ENCODE measurements at regions not wholly inside any gene's neighbourhood (a gene's known extent, or its start where the extent isn't known, plus 50 kb on each side); places are given as distances from the start of the nearest gene placed in this dataset.

DNA sequence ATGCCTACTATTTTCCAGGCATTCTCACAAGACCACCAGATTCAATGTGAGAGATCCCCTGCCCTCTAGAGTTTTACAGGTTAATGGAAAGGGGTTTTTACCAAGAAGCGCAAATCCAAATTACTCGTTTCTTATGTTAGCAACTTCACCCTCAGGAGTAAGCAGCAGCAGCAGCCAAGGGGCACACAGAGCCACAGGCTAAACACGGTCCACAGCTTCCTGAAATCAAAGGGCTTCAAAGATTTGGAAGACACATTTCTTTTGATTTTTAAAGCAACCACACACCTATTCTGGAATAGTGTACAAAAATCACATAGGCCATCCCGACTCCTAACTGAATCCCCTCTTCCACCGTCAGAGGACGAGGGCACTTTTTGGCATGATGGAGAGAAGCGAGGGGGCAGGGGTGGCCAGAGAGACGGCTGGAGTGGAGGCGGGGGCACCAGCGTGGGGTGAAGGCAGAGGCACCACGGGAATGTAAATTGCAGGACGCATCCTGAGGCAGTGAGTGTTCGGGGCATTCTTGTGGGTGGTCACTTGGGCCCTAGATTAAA, 107.0 kb downstream of the ARF6 start:
- peak; percentile 28 for DNase-seq

DNA sequence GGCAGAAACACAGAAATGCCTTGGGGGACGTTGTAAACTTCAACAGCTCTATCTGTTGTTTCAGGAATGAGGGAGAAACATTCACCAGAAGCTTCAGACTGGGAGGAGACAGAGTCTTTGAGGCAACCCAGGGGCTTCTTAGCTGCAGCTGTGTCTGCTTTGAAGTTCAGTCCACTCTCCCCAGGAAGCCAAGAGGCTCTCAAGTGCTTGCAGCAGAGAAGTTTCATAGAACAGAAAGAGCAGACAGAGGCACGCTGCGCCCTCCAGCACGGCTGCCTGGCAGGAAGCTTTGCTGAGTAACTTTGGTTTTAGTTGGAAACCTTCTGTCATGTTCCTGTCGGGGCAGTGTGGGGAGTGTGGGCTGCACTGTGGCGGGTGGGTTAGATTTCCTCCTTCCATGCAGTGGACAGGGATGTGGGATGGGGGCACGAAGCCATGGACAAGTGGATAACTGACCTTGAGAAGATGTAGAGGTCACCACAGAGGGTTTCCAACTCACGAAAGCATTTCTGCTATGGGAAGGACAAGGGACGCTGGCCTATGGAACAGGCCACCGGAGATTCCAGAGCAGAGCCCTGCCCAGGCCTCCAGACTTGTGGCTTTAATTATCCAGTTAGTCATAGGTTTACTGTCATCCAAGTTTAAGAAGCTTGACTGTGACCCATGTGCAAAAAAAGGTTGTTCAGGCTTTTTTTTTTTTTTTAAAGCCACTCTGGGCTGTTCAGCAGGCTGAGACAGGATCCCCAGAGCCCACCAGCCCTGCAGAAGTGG, 107.7 kb downstream of the ARF6 start:
- peak; percentile 77 for DNase-seq

DNA sequence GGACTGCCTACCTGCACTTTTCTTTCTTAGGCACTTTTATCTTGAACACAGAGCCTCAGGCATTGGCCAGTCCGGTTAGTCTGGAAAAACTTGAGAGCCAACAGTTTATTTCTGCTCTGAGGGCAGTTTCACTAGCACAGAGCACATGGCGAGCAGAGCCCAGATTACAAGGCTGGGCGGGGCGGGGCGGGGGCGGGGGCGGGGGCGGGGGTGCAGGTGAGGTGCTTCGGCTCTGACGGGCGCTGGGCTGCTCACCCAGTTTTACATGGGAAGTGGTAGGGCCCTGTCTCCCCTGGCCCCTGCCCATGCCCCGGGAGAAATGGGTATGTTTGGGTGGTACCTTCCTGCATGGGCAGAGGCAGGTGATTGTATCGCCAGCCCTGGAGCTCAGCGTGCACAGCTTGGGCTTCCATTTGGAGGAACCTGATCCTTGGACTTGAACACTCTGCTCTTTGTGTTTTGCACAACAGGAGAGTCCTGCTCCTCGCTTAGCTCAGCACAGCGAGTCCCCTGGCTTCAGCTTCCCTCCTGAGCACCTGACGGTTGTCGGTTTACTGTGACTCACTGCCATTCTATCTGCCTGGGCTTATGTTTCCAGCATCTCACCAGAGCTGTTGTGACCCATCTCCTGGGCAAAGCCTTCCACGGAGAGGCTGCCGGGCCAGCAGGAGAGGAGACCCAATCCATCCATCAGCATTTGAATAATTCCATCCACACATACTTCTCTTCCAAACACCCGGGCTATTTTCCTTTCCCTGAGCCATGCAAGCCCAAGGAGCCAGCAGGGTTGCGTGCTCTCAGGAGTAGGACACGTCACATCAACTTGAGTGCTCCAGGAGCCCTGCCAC, 108.5 kb downstream of the ARF6 start:
- peak; percentile 68 for DNase-seq

DNA sequence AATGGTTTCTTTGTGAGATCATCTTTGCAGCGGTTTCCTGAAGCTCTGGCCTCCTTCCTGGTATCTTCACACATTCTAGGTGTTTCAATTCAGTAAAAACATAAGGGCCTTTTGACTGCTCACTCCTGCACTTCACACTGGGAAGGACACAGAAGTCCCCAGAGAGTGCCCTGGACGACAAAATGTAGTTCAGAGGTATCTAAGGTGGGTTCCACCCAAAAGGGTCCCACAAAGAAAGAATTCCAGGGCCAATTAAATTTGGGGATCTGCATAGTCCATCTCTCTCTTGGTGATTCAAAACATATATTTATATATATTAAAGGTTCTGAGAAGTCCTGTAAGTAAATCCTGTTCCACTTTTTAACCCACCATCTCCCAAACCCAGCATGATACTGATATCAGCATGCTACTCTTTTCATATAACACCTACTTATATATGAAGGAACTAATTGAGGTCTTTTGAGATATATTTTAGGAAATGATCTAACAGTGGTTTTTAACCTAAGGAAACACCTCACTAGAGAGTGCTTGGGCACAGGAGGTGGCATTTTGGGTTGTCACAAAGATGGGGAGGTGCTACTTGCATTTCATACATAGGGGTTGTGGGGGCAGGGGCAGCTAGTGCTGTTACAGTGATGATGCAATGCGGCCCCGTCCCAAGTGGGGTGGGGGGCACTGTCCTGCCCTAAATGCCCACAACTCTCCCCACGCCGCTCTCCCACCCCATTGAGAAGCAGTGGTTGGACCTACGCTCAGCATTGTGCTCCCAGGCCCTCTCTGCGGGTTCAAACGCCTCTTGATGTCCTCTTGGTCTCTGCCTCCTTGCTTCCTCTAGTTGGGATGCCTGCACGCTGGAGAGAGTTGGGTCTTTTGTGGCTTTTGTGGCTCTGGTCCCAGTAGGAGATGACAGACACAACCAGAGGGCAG, 109.4 kb downstream of the ARF6 start:
- DNase-seq: peak; percentile 43

DNA sequence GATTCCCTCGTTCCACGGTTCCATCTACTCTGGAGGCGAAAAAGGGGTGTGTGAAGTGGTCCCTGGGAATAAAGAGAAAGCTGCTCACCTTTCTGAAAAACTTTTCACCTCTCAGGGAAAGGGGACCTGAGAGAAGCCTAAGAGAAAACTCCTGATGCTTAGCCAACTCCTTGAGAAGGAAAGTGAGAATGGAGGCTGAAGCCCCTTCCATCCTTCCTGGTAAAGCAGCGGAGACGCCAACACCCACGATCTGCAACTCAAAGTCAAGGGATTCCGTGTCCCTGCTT, 110.0 kb downstream of the ARF6 start:
- DNase-seq: no peak

DNA sequence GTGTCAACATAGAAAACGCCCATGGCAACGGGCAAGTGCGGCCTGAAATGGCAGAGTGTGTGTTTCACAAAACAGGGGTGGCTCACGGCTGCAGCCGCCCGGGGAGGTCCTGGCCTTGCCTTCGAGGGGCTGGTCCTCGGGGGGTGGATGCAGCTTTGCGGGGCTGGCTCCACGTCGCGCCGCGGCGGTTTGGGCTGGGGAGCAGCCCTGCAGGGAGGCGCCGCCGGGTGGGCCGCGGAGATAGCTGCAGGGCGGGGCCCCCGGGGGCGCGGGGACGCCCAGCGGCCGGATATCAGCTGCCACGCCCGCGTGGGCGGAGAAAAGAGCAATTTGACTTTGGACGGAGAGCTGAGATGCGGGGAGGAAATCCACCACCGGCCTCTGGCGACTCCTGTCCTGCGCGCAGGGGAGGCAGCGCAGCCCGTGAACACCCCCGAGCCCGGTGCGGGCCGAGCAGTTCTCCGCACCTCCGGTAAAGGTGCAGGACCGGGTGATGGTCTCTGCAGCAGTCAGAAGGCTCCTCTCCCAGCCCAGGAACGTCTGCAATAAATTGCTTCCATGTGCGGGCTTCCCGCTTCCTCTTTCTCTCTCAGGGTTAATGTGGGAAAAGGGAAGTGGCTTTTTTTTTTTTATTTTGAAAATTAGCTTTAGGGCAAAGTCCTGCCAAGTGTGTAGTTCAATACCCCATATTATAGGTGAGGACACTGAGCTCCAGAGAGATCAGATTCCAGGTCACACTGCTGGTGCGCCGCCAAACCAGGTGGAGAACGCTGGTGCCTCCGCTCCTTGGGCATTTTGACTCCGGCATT, 110.5 kb downstream of the ARF6 start:
- peak; percentile 97 for DNase-seq

DNA sequence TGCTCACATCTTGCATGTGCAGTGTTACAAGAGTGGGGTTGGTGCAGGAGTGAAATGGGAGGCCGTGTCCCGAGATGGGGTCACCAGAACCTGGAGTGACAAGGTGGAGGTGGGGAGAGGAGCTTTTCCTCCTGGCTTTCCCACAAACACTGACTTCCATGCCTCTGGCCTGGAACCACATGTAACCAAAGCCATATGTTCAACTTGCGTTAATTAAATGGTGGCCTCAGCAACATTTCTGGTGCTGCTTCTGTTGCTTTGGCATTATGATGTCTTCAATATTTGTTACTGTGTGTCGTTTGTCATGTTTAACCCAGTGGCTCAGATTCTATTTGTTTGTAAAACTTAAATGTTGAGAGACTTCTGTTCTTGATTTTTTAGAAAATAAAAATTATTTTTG, 110.2 kb downstream of the VCPKMT start:
- DNase-seq: no peak

DNA sequence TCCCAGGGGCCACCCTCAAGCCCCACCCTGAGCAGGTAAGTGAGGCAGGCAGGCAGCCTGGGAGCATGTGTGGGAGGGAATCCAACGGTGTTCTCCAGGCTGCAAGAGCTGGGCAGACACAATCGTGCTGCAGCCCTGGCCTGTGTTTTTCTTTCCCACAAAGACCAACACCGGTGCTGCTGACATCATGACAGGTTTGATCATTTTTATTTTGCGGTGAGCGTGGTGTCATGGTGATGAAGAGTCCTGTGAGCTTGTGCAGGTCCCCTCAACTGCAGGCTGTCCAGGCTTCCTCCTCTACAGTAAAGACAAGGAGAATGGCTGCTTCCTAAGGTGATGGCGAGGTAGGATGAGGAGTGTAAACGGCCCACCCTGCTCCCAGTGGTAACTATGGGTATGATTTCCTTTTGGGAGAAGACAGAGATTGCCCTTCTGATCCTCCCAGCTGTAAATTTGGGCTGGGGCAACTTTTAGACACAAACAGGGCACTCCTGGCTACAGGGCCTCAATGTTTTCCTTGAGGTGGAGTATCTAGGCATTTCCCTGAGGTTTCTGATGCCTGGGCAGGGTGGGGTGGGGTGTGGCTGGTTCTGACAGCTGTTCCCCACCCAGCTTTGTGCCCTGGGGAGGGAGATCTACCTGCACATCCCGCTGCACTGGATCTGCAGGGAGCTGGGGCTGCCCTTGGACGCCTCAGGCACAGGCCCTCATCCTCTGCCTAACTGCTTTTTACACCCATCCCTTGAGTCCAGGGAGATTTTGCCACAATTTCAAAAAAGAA, 109.1 kb downstream of the VCPKMT start:
- DNase-seq: no peak

DNA sequence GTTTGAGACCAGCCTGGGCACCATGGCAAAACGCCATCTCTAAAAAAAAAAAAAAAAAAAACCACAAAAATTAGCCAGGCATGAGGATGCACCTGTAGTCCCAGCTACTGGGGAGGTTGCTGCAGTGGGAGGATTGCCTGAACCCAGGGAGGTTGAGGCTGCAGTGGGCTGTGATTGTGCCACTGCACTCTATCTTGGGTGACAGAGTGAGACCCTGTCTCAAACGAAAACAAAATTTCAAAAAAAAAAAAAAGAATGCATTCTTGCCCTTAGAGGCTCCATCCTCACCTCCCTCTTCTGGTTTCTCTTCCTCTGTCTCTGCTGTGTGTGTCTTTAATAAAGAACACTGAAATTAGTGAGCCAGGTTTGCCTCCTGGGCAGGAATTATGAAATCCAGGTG, 107.8 kb downstream of the VCPKMT start:
- no peak for DNase-seq

DNA sequence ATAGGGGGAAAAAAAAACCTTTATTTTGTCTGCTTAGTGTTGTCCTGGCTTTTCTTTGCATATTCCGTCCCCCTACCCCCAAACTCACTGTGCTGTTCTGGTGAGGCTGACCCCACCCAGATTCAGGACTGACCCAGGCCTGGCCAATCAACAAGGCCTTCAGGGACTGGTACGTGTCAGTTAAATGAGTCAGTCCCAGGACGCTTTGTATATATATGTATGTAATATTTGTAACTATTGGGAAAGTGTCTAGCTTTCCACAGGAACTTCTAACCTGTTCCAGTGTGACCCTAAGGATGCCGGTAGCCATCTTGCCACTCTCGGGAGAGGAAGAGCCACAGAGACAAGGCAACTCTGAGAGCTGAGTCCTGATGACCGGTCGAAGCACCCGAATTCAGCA, 107.4 kb downstream of the VCPKMT start:
- DNase-seq: no peak

DNA sequence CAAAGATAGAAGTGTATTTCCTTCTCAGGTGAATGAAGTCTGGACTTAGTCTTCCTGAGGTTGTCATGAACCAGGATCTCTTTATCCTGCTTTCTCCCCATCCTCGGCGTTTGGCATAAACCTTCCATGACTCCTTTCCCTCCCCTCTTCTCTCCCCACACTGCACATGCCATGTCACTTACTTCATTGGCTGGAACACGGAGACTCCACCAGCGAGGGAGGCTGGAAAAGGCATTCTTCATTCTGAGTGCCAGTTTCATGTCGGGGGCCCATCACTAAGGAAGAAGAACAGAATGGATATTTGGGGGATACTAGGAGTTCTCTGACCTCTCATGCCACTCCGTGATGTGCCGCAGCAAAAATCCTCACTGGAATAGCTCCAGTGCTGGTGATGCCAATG, 105.6 kb downstream of the VCPKMT start:
- DNase-seq: no peak

DNA sequence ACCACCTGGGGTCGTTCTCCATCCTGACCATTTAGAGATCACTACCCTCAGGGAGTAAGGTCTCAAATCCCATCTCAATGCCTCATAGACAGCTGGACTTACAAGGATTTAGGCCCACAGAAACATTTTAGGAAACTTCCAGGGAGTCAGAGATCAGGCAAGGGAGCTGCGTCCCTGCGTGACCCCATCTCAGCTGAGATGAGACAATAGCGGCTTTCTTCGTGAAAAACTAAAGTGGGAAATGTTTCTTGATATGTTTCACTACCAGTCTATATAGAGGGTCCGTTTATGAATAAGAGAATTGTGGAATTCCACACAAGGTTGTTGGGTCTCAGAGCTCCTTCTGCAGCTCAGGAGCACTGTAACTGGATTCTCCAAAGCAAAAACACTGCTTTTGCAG, 105.1 kb downstream of the VCPKMT start:
- DNase-seq: no peak

DNA sequence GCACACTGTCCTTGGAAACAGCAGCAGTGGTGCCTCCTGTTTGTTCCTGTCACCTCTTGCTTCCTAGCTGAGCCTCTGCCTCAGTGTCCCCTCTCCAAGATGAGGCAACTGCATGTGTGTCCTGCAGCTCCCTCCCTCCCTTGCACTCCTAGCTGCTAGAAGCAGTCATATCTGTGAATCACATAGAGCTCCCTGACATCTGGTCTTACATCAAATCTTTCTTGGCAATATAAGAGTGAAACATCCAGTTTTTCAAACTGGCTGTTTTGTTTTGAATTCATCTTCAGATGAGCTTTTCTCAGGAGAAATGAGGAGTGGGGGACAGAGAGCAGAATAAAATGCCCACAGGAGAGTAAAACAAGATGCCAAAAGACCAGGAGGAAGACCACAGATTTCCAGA, 103.7 kb downstream of the VCPKMT start:
- no peak for DNase-seq

DNA sequence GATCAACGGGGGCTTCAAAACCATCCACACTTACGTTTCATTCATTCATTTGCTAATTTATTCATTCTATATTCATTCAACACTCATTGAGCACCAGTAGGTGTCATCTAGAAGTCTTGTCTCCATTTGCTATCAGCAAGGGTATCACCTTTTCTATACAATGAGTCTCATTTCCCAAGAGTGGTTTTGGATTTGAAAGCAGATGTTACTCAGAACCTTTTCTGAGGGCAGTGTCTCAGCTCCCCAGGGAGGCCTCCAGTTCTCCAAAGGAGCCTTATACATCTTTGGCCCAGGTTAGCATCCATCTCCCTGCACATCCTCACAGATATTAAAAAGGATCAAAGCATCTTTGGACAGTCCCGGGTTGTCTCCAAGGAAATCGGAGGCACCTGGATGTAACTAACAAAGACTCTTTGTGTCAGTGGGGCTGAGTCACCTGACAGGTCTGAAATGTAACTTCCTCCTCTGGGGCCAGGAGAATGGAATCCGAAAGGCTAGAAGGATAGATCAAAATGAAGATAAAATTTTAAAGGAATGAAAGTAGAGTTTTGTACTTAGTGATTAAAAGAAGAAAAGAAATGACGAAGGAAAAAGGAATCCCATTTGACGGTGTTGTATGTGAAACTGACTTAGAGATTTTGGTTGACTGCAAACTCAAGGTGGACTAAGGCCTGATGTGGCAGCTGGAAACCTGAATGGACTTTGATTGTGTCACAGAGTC, 103.0 kb downstream of the VCPKMT start:
- no peak for DNase-seq

DNA sequence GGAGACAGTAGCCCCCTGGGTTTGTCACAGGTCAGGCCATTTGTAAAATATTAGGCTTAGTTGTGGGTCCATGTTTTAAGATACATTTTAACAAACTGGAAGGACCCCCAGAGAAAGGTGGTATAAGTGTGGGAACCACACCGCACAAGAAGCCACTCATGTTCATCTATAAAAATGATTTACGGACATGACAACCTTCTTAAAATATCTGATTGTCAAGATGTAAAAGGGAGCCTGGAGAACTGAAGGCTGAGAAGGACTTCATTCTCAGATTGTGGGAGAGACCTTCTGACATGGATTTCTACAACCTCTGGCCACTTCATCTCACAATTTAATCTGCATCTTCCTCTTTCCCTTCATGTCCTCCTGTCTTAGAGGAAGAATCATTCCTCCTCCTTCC, 102.4 kb downstream of the VCPKMT start:
- no peak for DNase-seq

DNA sequence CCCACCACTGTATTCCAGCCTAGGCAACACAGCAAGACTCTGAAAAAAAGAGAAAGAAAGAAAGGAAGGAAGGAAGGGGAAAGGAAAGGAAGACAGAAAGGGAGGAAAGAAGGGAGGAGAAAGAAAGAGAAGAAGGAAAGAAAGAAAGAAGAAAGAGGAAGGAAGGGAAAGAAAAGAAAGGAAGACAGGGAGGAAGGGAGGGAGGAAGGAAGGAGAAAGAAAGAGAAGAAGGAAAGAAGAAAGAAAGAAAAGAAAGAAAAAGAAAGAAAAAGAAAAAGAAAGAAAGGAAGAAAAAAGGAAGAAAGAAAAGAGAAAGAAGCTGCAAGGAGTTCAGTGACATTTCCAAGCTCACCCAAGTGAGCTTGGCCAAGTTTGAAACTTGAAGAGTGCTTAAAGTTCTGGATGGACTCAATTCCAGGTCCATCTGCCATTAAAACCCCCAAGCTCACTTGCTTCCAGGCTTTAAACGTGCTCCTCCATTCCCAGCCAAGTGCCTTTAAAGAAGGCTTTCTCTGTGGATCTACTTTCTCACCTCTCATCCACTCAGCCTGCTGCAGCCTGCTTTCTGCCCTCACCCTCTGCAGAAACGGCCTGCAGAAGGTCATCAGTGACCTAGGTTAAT, 101.5 kb downstream of the VCPKMT start:
- DNase-seq: no peak

DNA sequence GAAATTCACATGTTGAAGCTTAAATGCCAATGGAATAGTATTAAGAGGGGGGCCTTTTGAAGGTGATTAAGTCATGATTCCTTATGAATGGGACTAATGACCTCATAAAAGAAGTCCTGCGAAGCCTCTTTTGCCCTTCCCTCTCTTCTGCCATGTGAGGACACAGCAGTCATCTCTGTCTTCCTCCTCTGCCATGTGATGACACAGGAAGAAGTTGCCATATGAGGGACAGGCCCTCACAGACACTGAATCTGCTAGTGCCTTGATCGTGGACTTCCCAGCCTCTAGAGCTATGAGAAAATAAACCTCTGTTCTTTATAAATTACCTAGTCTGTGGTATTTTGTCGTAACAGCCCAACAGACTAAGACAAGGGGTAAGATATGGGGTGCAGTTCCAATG, 100.7 kb downstream of the VCPKMT start:
- no peak for DNase-seq

DNA sequence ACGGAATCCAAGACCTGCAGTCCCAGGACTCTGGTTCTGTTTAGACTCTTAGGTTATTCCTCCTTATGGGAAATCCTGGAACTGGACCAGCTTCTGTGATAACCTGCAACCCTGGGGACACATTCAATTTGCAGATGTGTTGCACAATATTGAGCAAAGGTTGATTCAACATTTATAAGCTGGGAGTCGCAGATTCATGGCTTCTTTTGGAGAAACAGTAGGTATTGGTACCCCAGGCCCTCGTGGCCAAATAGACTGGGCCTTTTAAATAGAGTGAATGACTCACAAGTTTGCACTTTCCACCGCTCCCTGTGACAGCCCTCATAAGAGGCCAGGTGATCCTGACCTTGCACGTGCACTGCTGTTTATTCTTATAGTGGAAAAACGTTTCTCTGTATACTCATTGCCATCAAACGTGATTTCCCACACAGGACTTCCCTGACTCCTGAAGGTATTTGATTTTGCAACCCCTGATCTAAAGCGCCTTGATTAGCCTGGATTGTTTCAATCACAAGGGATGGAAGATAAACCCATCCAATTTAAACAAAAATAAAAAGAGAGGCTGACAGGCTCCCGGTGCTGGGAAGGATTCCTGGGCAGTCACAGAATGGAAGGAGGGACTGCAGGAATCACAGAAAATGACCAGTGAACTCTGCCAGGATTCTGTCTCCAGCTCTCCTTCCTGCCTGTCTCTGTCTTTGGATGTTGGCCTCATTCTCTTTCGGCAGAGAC, 98.0 kb downstream of the VCPKMT start:
- no peak for DNase-seq

DNA sequence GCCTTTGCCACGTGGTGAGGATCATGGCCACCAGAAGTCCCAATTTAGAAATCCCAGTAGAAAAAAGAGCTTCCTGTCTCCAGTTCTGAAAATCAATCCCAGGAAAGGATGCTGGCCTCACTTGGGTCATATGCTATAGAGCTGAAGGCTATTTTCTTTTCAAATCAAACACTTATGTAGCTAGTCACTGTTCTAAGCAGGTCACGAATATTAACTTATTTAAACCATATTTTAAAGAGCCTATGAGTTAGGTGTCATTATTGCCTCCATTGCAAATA, 97.5 kb downstream of the VCPKMT start:
- no peak for DNase-seq

DNA sequence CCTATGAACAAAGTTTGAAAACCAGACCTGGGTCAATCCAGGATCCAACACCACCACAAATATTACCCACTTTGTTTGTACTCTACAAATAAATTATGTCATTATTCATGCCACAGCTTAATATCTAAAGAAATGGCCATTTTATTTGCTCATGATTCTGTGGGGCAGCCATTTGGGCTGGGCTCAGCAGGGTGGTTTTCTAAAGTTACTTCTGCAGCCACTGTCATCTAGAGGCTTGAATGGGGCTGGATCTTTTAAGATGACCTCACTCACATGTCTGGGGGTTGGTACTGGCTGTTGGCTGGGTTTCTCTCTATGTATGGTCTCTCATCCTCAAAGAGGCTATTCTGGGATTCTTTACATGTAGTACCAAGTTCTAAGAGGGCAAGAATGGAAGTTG, 96.2 kb downstream of the VCPKMT start:
- DNase-seq: no peak
